ENCODE measurements at regions not wholly inside any gene's neighbourhood (a gene's known extent, or its start where the extent isn't known, plus 50 kb on each side); places are given as distances from the start of the nearest gene placed in this dataset.

DNA sequence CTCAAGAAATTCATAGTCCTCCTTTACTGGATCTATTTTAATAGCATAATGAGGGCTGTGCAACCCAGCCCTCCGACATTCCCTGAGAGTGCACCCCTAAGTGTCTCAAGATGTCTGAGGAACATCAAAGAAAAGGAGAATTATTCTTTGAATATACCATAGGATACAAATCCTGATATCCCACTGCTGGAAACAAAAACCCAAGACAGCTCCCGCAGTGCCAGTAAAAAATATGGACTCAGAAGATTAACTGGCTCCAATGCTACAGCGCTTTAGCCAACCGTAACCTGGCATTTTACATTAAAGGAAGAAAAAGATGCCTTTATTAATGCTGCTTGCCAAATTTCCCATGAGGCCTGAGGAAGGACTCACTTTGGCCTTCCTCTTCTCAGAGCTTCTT, 168.4 kb downstream of the TTC32 start:
- TF ChIP-seq, protein P1, sequence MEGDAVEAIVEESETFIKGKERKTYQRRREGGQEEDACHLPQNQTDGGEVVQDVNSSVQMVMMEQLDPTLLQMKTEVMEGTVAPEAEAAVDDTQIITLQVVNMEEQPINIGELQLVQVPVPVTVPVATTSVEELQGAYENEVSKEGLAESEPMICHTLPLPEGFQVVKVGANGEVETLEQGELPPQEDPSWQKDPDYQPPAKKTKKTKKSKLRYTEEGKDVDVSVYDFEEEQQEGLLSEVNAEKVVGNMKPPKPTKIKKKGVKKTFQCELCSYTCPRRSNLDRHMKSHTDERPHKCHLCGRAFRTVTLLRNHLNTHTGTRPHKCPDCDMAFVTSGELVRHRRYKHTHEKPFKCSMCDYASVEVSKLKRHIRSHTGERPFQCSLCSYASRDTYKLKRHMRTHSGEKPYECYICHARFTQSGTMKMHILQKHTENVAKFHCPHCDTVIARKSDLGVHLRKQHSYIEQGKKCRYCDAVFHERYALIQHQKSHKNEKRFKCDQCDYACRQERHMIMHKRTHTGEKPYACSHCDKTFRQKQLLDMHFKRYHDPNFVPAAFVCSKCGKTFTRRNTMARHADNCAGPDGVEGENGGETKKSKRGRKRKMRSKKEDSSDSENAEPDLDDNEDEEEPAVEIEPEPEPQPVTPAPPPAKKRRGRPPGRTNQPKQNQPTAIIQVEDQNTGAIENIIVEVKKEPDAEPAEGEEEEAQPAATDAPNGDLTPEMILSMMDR (conservative IDR thresholded peaks at IDR 0.05; ENCODE audit: low read depth, low read length) = no peak
- TF ChIP-seq EZH2 (IDR thresholded peaks at IDR 0.05; ENCODE audit: low read length, unreplicated experiment) = no peak
- TF ChIP-seq EZH2phosphoT487 (IDR thresholded peaks at IDR 0.05; ENCODE audit: borderline replicate concordance, low read length) = no peak

Data from PC-3 (cell line).